NCI-H748 (cell line): ENCODE measurements at regions not wholly inside any gene's neighbourhood (a gene's known extent, or its start where the extent isn't known, plus 50 kb on each side); places are given as distances from the start of the nearest gene placed in this dataset.

Source experiments
- DNase-seq: peaks from one replicate; lab custom pipeline; 2025; ENCODE audit not compliant: unreplicated experiment; lab: John Stamatoyannopoulos, UW

DNA sequence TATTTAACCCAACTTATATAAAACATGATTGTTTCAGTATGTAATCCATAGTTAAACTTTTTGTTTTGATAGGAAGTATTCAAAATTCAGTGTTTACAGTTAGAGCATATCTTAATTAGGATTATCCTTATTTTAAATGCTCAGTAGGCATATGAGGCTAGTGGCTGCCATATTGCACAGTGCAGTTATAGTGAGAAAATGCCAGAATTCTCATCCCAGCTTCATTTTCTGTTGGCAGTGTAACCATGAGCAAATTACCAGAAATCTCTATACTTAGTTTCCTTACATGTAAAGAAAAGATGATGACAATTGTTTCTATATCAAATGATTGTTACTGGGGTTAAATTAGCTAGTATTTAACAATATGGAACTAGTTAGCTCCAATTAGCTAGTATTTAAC is 265.8 kb downstream of the ARAP2 start:
- no peak for DNase-seq

DNA sequence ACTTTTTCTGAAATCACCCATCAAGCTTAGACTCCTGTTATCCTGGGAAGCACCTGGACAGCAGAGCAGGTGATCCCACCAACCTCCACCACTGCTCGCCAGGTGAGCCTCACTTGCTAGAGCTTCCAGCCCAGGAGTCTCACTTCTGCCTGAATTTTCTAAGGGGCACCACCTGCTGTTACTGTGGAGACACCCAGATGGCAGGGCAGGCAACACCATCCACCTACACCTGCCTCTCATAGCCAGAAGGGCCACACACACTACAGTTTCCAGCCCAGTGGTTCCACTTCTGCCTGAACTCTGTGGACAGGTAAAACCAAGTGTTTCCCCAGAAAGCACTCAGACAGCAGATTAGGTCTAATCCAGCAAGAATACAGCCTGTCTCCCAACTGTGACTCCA is 262.0 kb downstream of the ARAP2 start:
- no peak for DNase-seq

DNA sequence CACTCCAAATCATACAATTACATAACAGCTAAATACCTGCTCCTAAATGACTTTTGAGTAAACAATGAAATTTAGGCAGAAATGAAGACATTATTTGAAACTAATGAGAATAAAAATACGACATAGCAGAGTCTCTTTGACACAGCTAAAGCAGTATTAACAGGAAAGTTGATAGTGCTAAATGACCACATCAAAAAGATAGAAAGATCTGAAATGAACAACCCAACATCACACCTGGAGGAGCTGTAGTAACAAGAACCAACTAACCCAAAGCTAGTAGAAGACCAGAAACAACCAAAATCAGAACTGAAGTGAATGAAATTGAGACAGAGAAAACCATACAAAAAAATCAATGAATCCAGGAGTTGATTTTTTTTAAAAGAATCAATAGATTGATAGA is 257.8 kb downstream of the ARAP2 start:
- no peak for DNase-seq

DNA sequence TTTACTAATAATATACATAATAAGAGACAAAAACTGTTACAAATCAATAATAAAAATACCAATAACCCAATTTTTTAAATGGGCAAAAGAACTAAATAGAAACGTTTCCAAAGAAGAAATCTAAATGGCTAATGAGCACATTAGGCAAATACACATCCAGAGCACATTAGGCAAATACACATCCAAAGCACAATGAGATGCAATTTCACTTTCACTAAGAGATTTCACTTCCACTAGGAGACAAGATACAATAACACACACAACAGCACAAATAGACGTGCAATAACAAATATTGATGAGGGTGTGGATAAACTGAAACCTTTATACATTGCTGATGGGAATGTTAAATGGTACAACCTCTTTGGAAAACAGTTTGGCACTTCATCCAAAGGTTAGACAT is 250.7 kb downstream of the ARAP2 start:
- no peak for DNase-seq

DNA sequence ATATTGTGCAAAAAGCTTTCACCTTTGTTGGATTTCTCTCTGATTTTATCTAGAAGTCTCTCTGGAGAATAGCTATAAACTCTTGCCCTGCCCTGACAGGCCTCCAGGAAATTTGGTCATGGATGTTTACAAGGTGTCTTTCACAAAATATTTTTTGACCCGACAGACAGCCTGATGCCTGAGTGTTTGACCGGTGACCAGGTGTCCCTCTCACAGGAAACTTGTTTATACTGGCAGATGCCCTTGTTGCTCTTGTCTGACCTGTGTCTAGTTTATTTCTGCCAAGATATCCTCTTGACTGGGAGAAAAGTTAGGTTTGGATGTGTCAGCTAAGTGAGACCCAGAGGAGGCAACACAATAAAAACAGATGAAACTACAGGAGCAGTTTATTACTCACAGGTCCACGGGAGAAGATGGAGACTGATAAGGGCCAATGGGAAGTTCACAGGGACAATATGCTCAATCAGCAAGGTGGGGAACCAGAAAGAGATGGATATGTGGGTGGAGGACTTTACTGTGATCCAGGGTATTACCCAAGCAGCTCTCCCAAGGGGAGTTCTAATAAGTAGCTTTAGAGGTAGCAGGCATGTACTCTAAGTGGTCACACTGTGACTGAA is 243.3 kb downstream of the ARAP2 start:
- DNase-seq: no peak

DNA sequence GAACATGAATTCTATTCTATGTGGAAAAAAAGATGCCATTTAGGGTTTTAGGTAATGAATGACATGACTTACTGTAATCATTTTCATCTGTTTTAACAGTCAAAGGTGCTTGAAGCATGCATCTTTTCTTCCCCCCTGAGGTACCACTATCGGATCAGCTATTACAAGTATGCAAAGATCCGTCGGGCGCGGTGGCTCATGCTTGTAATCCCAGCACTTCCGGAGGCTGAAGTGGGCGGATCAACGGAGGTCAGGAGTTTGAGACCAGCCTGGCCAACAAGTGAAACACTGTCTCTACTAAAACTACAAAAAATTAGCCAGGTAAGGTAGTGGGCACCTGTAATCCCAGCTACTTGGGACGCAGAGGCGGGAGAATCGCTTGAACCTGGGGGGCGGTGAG is 241.3 kb downstream of the ARAP2 start:
- DNase-seq: no peak

DNA sequence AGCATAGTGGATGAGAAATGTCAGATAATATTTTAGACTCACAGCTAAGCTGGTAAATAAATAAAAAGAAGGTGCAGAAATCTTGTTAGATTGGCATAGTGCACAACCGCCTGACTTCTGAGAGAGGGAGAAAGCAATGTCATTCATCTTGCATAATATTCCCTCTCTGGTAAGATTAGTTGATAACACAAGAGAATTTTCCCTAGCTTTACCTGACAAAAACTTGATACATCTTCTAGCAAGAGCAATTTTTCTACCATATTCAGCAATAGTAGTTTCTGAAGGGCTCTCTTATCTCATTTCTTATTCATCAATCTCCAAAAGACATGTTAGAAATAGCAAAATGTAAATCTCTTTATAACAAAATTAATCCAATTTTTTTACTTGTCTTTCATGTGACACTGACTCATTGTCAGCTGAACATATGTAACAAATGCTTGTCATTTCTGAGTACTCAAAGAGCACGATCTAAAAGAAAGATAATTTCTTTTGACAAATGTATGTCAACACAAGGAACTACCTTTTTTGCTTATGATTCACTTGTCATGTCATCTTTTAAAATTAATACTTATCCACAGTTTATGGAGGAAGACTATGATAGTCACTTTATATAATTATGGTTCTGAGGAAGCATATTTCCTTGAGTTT is 240.0 kb downstream of the ARAP2 start:
- DNase-seq: no peak

DNA sequence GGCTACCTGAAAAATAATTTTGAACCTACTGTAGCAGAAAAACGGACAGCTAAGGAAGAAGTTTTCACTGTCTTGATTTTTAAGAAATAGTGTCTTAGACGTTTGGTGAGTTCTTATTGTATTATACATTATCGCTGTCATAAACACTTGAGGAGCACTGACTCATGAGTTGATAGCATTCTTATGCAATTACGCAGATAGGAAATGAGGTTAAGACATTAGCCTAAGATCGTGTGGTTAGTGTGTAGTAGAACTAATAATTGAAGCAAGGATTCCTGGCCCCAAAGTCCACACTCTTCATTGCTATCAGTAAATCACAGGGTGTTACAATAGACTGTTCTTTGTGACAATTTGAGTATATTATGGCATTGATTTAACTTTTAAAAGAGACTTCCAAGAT is 238.1 kb downstream of the ARAP2 start:
- no peak for DNase-seq

DNA sequence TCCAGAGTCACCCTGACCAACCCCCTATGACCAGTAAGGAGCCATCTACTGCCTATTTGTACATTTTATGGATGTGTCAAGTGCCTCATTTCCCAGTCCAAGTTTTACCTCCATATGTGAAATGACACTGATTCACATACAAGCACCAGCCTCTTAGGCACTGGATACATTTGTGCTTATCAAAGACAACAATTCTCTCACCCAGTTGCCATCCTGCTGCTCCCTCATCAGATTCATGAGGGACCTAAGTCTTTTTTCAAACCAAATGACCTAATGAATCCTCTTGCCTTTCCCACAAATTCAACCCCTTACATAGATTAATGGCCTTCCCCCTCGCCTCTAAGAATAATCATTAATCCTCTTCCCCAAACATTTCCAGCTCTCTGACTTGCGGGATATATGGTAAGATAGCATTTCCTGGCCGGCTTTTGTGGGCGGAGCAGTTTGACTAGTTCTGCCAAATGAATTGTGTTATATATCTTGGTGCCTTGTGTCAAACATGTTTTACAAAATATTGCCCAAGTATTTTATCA is 233.9 kb downstream of the ARAP2 start:
- DNase-seq: no peak

DNA sequence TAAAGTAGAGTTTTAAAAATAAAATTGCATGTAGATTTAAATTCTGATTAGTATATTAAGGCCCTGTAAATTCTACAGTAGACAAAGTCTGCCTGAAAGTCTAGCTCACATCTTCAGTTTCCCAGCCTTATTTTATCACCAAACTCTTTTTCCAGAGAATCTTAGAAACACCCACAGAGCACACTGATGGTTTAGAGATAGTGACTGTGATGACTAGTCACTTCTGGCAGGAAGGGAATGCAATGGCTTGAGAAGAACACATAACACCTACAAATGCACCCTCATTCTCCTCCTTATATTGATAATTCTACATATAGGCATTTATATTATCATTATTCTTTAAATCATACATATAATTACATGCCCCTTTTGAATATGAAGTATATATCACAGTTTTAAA is 232.9 kb downstream of the ARAP2 start:
- no peak for DNase-seq

DNA sequence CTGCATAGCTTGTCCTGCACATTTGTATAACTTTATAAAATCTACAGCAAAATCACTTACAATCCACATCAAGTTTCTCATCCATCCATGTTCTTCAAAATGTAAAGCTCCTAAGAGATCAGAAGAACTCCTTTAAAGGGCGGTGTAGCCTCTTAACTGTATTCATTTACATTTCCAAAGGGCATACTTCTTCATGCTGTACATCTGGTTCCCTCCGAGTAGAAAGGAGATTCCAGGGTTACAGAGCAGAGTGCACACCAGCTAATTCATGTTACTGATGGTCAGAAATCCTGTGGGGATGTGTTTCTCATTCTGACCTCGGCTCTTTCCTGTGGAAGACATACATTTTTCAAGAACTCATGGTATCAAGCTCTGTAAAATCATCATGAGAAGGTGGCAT is 231.8 kb downstream of the ARAP2 start:
- DNase-seq: no peak

DNA sequence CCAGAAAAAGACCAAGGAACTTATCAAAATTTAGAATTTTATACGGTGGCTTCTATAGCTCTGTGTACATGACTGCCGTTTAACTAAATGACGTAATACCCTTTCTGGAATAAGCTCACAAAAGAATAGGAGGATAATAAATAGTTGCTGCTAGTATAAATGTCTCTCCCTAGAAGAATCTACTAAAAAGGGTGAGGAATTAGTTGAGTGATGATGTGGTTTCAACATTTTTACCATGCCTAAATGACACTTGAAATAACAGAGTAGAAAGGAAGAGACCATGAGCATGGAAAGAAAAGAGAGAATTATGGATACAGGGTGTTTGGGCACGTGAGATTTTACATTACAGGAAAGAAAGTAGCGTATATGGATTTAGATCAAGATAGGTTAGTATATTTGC is 231.1 kb downstream of the ARAP2 start:
- no peak for DNase-seq
